Suprapubic skin (tissue), 3 donors: ENCODE measurements at regions not wholly inside any gene's neighbourhood (a gene's known extent, or its start where the extent isn't known, plus 50 kb on each side); places are given as distances from the start of the nearest gene placed in this dataset.

Experiments used
- CTCF ChIP-seq, 2 donors: fragments of 200-600 bp in 1 of 2; fragments of 450-650 bp in 1 of 2; sonication (generic) in 1 of 2; IDR thresholded peaks; one replicate each; pipeline ENCODE4 v1.5.1; 2016 to 2019; ENCODE audit warnings: antibody characterized with exemption in 2 of 2, mild to moderate bottlenecking in 1 of 2, moderate library complexity in 1 of 2
- POLR2AphosphoS5 ChIP-seq, 3 donors: sonication (generic); formaldehyde crosslinking; IDR thresholded peaks; one replicate each; pipeline ENCODE4 v1.6.1; 2017; ENCODE audit warnings: antibody characterized with exemption in 3 of 3

- TF ChIP-seq POLR2AphosphoS5 (IDR thresholded peaks at IDR 0.05) (no peak), CTCF (IDR thresholded peaks at IDR 0.05) (no peak)
Measured at GRCh38 chr3:117035745-117036144, 326.2 kb downstream of the TUSC7 start.
